HCT116 (cell line): ENCODE measurements at regions not wholly inside any gene's neighbourhood (a gene's known extent, or its start where the extent isn't known, plus 50 kb on each side); places are given as distances from the start of the nearest gene placed in this dataset.

Source experiments
- ATAC-seq: fragments of 200-7000 bp; cut with Tn5 transposase; 2 replicates; pipeline ENCODE4 v1.9.1; 2020; ENCODE audit warnings: mild to moderate bottlenecking, moderate library complexity
- BruUV-seq: library from RNA; stranded (reverse); fragments of 400-500 nt; replicated peaks from 2 replicates; lab custom pipeline; 2021; lab: Mats Ljungman, UMichigan
- CTCF ChIA-PET: fragments of 300-600 bp; sonication (Branson Sonifier 250); formaldehyde crosslinking; loops from one replicate; lab custom pipeline; 2021; ENCODE audit warnings: antibody characterized with exemption; lab: Charles Lee
- POLR2A ChIA-PET: fragments of 300-600, 350-600 bp; sonication (Branson Sonifier 250); formaldehyde crosslinking; loops from one replicate; lab custom pipeline; 2021; ENCODE audit warnings: antibody characterized with exemption; lab: Charles Lee
- RAD21 ChIA-PET, 2 experiments: fragments of 300-600 bp; sonication (Branson Sonifier 250); formaldehyde crosslinking; loops; one replicate each; lab custom pipeline; 2023; ENCODE audit warnings: low total read pairs in 2 of 2; ENCODE audit not compliant: uncharacterized antibody in 2 of 2, unreplicated experiment in 2 of 2, low non-redundant PET in 1 of 2; lab: Charles Lee
- DNase-seq: peaks from one replicate; pipeline ENCODE4 v3.0.0-alpha.2; 2010; ENCODE audit warnings: low read depth, low spot score
- H2AFZ ChIP-seq: fragments of 200-600 bp; shearing (Covaris generic), sonication (generic); 2 replicates; pipeline ENCODE4 v1.6.1; 2017; ENCODE audit warnings: low read depth, mixed run types, mixed read lengths, antibody characterized with exemption, low read length; ENCODE audit not compliant: poor library complexity, severe bottlenecking
- H3K27ac ChIP-seq: 2 replicates; pipeline ENCODE4 v1.5.1; 2012; ENCODE audit warnings: low read depth, low read length
- H3K27me3 ChIP-seq: fragments of 200-600 bp; sonication (generic); 2 replicates; pipeline ENCODE4 v1.6.1; 2016; ENCODE audit warnings: mixed run types, low read length, mixed read lengths; ENCODE audit not compliant: insufficient read depth
- H3K36me3 ChIP-seq, 2 experiments: fragments of 200-500 bp in 1 of 2; fragments of 200-600 bp in 1 of 2; sonication (Bioruptor generic) in 1 of 2; sonication (generic) in 1 of 2; 2 replicates each; pipeline versions ENCODE4 v1.5.1 to v1.6.1; 2014 to 2016; ENCODE audit warnings: low read length in 2 of 2, inconsistent platforms in 1 of 2, mixed read lengths in 1 of 2, mixed run types in 1 of 2; ENCODE audit not compliant: insufficient read depth in 2 of 2, control insufficient read depth in 1 of 2
- H3K4me1 ChIP-seq, 2 experiments: fragments of 200-600 bp in 1 of 2; sonication (generic) in 1 of 2; 2 replicates each; pipeline versions ENCODE4 v1.5.1 to v1.6.1; 2012 to 2017; ENCODE audit warnings: low read length in 2 of 2, inconsistent platforms in 1 of 2, mild to moderate bottlenecking in 1 of 2, mixed read lengths in 1 of 2, mixed run types in 1 of 2, moderate library complexity in 1 of 2; ENCODE audit not compliant: insufficient read depth in 2 of 2, control insufficient read depth in 1 of 2
- H3K4me2 ChIP-seq: fragments of 200-600 bp; sonication (generic); 2 replicates; pipeline ENCODE4 v1.6.1; 2017; ENCODE audit warnings: mixed run types, low read length, mixed read lengths
- H3K4me3 ChIP-seq, 2 experiments: fragments of 200-600 bp in 1 of 2; sonication (generic) in 1 of 2; replicated peaks in 1 of 2; 2 replicates each; pipeline ENCODE4 v1.5.1; 2011 to 2016; ENCODE audit warnings: low read length in 2 of 2, control low read depth in 1 of 2, low read depth in 1 of 2, mild to moderate bottlenecking in 1 of 2, mixed read lengths in 1 of 2, mixed run types in 1 of 2
- H3K79me2 ChIP-seq: fragments of 200-600 bp; sonication (generic); 2 replicates; pipeline ENCODE4 v1.6.1; 2017; ENCODE audit warnings: mild to moderate bottlenecking, mixed run types, low read length, moderate library complexity, mixed read lengths; ENCODE audit not compliant: insufficient read depth
- H3K9ac ChIP-seq: fragments of 200-600 bp; sonication (generic); 2 replicates; pipeline ENCODE4 v1.6.1; 2016; ENCODE audit warnings: low read length, mixed read lengths
- H3K9me2 ChIP-seq: fragments of 200-600 bp; sonication (generic), shearing (Covaris generic); 2 replicates; pipeline ENCODE4 v1.6.1; 2017; ENCODE audit warnings: mixed run types, mild to moderate bottlenecking, moderate library complexity; ENCODE audit not compliant: insufficient read depth
- H3K9me3 ChIP-seq, 2 experiments: fragments of 200-500 bp in 1 of 2; fragments of 200-600 bp in 1 of 2; sonication (Bioruptor generic) in 1 of 2; sonication (generic) in 1 of 2; 2 replicates each; pipeline ENCODE4 v1.6.1; 2014 to 2017; ENCODE audit warnings: low read length in 2 of 2, mixed read lengths in 2 of 2, inconsistent platforms in 1 of 2, low read depth in 1 of 2, mild to moderate bottlenecking in 1 of 2, mixed run types in 1 of 2, moderate library complexity in 1 of 2; ENCODE audit not compliant: control insufficient read depth in 1 of 2, insufficient read depth in 1 of 2
- H4K20me1 ChIP-seq: fragments of 200-600 bp; sonication (generic), shearing (Covaris generic); 2 replicates; pipeline ENCODE4 v1.6.1; 2017; ENCODE audit warnings: mixed run types, mild to moderate bottlenecking, moderate library complexity; ENCODE audit not compliant: insufficient read depth
- EZH2 ChIP-seq: fragments of 200-600 bp; sonication (generic); IDR thresholded peaks from 2 replicates; pipeline ENCODE4 v1.6.1; 2017; ENCODE audit warnings: antibody characterized with exemption, mixed run types
- POLR2AphosphoS5 ChIP-seq: IDR thresholded peaks from 2 replicates; pipeline ENCODE4 v1.6.1; 2011; ENCODE audit warnings: mild to moderate bottlenecking, low read depth, low read length, moderate library complexity
- RAD21 ChIP-seq: IDR thresholded peaks from 2 replicates; pipeline ENCODE4 v1.6.1; 2012; ENCODE audit warnings: low read depth, mild to moderate bottlenecking
- ZNF274 ChIP-seq: fragments of 200-500 bp; sonication (Bioruptor generic); IDR thresholded peaks from 2 replicates; pipeline ENCODE4 v1.6.1; 2014; ENCODE audit warnings: mild to moderate bottlenecking, low read depth, low read length, inconsistent platforms
- intact Hi-C: fragments of 100-400 bp; cut with micrococcal nuclease; formaldehyde crosslinking; loops from 2 replicates; pipeline ENCODE4 v1.10.0; 2022
- TF ChIP-seq, protein P1 (sequence below): IDR thresholded peaks from 2 replicates; pipeline ENCODE4 v1.6.1; 2012; ENCODE audit warnings: low read depth
- TF ChIP-seq, protein P2 (sequence below): IDR thresholded peaks from 2 replicates; pipeline ENCODE4 v1.6.1; 2011; ENCODE audit warnings: mild to moderate bottlenecking, low read length, moderate library complexity; ENCODE audit not compliant: insufficient replicate concordance; ENCODE audit errors: extremely low read depth

DNA sequence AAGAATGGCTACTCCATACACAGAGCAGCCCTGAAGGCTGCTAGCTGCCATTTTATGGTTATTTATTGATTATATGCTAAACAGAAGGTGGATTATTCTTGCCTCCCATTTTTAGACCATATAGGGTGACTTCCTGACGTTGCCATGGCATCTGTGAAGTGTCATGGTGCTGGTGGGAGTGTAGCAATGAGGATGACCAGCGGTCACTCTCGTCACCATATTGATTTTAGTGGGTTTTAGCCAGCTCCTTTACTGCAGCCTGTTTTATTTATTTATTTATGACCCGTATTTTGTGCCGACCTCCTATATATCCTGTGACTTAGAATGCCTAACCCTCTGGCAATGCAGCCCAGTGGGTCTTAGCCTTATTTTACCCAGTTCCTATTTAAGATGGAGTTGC, 553.9 kb downstream of the TNS1 start:
- H3K27ac ChIP-seq: no peak overlapping the region
- RAD21 ChIA-PET: no interaction called here
- H3K9me3 ChIP-seq: no peaks in the 10 kb centered on the region
- H3K36me3 ChIP-seq: no peaks in the 10 kb centered on the region
- DNase-seq (no peak), ATAC-seq (no peak)
- no peaks in the 10 kb centered on the region for H4K20me1 ChIP-seq
- no TSS peak for BruUV-seq
- H3K9ac ChIP-seq: no peak overlapping the region
- CTCF ChIA-PET: no interaction called here
- no peak overlapping the region for H2AFZ ChIP-seq
- H3K4me3 ChIP-seq: no peak overlapping the region
- TF ChIP-seq RAD21 (no peak), POLR2AphosphoS5 (no peak), ZNF274 (no peak), EZH2 (no peak)
- TF ChIP-seq, protein P1, sequence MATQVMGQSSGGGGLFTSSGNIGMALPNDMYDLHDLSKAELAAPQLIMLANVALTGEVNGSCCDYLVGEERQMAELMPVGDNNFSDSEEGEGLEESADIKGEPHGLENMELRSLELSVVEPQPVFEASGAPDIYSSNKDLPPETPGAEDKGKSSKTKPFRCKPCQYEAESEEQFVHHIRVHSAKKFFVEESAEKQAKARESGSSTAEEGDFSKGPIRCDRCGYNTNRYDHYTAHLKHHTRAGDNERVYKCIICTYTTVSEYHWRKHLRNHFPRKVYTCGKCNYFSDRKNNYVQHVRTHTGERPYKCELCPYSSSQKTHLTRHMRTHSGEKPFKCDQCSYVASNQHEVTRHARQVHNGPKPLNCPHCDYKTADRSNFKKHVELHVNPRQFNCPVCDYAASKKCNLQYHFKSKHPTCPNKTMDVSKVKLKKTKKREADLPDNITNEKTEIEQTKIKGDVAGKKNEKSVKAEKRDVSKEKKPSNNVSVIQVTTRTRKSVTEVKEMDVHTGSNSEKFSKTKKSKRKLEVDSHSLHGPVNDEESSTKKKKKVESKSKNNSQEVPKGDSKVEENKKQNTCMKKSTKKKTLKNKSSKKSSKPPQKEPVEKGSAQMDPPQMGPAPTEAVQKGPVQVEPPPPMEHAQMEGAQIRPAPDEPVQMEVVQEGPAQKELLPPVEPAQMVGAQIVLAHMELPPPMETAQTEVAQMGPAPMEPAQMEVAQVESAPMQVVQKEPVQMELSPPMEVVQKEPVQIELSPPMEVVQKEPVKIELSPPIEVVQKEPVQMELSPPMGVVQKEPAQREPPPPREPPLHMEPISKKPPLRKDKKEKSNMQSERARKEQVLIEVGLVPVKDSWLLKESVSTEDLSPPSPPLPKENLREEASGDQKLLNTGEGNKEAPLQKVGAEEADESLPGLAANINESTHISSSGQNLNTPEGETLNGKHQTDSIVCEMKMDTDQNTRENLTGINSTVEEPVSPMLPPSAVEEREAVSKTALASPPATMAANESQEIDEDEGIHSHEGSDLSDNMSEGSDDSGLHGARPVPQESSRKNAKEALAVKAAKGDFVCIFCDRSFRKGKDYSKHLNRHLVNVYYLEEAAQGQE: no peak
- TF ChIP-seq, protein P2, sequence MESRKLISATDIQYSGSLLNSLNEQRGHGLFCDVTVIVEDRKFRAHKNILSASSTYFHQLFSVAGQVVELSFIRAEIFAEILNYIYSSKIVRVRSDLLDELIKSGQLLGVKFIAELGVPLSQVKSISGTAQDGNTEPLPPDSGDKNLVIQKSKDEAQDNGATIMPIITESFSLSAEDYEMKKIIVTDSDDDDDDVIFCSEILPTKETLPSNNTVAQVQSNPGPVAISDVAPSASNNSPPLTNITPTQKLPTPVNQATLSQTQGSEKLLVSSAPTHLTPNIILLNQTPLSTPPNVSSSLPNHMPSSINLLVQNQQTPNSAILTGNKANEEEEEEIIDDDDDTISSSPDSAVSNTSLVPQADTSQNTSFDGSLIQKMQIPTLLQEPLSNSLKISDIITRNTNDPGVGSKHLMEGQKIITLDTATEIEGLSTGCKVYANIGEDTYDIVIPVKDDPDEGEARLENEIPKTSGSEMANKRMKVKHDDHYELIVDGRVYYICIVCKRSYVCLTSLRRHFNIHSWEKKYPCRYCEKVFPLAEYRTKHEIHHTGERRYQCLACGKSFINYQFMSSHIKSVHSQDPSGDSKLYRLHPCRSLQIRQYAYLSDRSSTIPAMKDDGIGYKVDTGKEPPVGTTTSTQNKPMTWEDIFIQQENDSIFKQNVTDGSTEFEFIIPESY: no peak
- intact Hi-C loops: no loop called here
- no peaks in the 10 kb centered on the region for H3K9me2 ChIP-seq
- no peaks in the 10 kb centered on the region for H3K79me2 ChIP-seq
- peaks cover 2% of the 10 kb centered on the region; the same call in 1 of the 2 replicates for H3K27me3 ChIP-seq
- no peak overlapping the region for H3K4me2 ChIP-seq
- POLR2A ChIA-PET: no interaction called here
- peaks cover 0 to 9% of the 10 kb centered on the region in 2 experiments; a peak in 3 of 4 replicates for H3K4me1 ChIP-seq
